ENCODE measurements at regions not wholly inside any gene's neighbourhood (a gene's known extent, or its start where the extent isn't known, plus 50 kb on each side); places are given as distances from the start of the nearest gene placed in this dataset.

- Histone ChIP-seq H2AFZ (ENCODE audit: low read length) (no peak overlapping the region), H3K9ac (ENCODE audit: low read length) (no peak overlapping the region), H3K36me3 (replicated peaks; ENCODE audit: insufficient read depth, low read length) (no peaks in the 10 kb centered on the region), H3K4me1 (ENCODE audit: low read length) (no peaks in the 10 kb centered on the region), H4K20me1 (ENCODE audit: insufficient read depth, low read length) (no peaks in the 10 kb centered on the region), H3K27me3 (replicated peaks; ENCODE audit: insufficient read depth, low read length) (no peaks in the 10 kb centered on the region), H3K27ac (ENCODE audit: low read length) (no peak overlapping the region), H3K4me3 (ENCODE audit: low read length) (no peak overlapping the region), H3K79me2 (ENCODE audit: low read length) (no peaks in the 10 kb centered on the region), H3K9me2 (replicated peaks; ENCODE audit: insufficient read depth, low read length) (no peaks in the 10 kb centered on the region), H3K9me3 (replicated peaks; ENCODE audit: insufficient read depth, low read length) (no peaks in the 10 kb centered on the region), H3F3A (ENCODE audit: insufficient read depth, low read length) (no peaks in the 10 kb centered on the region), H3K4me2 (ENCODE audit: low read depth, low read length) (no peak overlapping the region)
- no peak for DNase-seq
- TF ChIP-seq, protein P1, sequence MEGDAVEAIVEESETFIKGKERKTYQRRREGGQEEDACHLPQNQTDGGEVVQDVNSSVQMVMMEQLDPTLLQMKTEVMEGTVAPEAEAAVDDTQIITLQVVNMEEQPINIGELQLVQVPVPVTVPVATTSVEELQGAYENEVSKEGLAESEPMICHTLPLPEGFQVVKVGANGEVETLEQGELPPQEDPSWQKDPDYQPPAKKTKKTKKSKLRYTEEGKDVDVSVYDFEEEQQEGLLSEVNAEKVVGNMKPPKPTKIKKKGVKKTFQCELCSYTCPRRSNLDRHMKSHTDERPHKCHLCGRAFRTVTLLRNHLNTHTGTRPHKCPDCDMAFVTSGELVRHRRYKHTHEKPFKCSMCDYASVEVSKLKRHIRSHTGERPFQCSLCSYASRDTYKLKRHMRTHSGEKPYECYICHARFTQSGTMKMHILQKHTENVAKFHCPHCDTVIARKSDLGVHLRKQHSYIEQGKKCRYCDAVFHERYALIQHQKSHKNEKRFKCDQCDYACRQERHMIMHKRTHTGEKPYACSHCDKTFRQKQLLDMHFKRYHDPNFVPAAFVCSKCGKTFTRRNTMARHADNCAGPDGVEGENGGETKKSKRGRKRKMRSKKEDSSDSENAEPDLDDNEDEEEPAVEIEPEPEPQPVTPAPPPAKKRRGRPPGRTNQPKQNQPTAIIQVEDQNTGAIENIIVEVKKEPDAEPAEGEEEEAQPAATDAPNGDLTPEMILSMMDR (IDR thresholded peaks at IDR 0.05; ENCODE audit: low read length), result no peak
- TF ChIP-seq EZH2phosphoT487 (IDR thresholded peaks at IDR 0.05; ENCODE audit: low read length) (no peak), EZH2 (optimal IDR thresholded peaks at IDR 0.05; ENCODE audit: low read depth, low read length) (no peak)
These were observed 351.2 kb downstream of the TRAM1L1 start for GRCh38 chr4:116734178-116734577.

DNA sequence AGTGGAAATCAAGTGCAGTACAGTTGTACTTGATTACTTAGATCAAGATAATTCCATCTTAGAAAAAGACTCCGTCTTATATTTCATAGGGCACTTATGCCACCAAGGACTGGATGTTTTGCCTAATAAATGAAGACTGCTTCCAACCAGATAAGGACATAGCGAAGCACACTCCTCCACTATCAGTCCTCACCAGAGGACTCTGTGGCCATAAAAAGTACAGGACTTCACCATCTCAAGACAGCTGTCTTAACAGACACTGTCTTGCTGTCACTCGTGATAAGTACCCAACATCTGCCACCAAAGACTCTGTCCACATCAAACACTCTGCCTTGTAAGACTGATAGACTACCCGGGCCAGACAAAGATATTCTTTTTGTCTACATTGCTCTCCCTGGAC is 352.0 kb downstream of the TRAM1L1 start:
- TF ChIP-seq, protein P1 (IDR thresholded peaks at IDR 0.05; ENCODE audit: low read length), result no peak
- TF ChIP-seq EZH2phosphoT487 (IDR thresholded peaks at IDR 0.05; ENCODE audit: low read length) (no peak), EZH2 (optimal IDR thresholded peaks at IDR 0.05; ENCODE audit: low read depth, low read length) (no peak)
- no peaks in the 10 kb centered on the region for H3K9me3 ChIP-seq (replicated peaks; ENCODE audit: insufficient read depth, low read length)
- no peak for DNase-seq
- no peaks in the 10 kb centered on the region for H3K27me3 ChIP-seq (replicated peaks; ENCODE audit: insufficient read depth, low read length)
- no peak overlapping the region for H2AFZ ChIP-seq (ENCODE audit: low read length)
- no peaks in the 10 kb centered on the region for H4K20me1 ChIP-seq (ENCODE audit: insufficient read depth, low read length)
- H3K9ac ChIP-seq (ENCODE audit: low read length), result no peak overlapping the region
- no peak overlapping the region for H3K4me2 ChIP-seq (ENCODE audit: low read depth, low read length)
- no peak overlapping the region for H3K4me3 ChIP-seq (ENCODE audit: low read length)
- H3K27ac ChIP-seq (ENCODE audit: low read length), result no peak overlapping the region
- H3K9me2 ChIP-seq (replicated peaks; ENCODE audit: insufficient read depth, low read length), result no peaks in the 10 kb centered on the region
- no peaks in the 10 kb centered on the region for H3K79me2 ChIP-seq (ENCODE audit: low read length)
- no peaks in the 10 kb centered on the region for H3F3A ChIP-seq (ENCODE audit: insufficient read depth, low read length)
- no peaks in the 10 kb centered on the region for H3K4me1 ChIP-seq (ENCODE audit: low read length)
- no peaks in the 10 kb centered on the region for H3K36me3 ChIP-seq (replicated peaks; ENCODE audit: insufficient read depth, low read length)

GRCh38 chr4:116726523-116726922 is 358.9 kb downstream of the TRAM1L1 start:
- Histone ChIP-seq H3K4me2 (ENCODE audit: low read depth, low read length) (no peak overlapping the region), H4K20me1 (ENCODE audit: insufficient read depth, low read length) (no peaks in the 10 kb centered on the region), H3K36me3 (replicated peaks; ENCODE audit: insufficient read depth, low read length) (no peaks in the 10 kb centered on the region), H3K9ac (ENCODE audit: low read length) (no peak overlapping the region), H3K9me2 (replicated peaks; ENCODE audit: insufficient read depth, low read length) (no peaks in the 10 kb centered on the region), H2AFZ (ENCODE audit: low read length) (no peak overlapping the region), H3K9me3 (replicated peaks; ENCODE audit: insufficient read depth, low read length) (no peaks in the 10 kb centered on the region), H3K79me2 (ENCODE audit: low read length) (no peaks in the 10 kb centered on the region), H3K27ac (ENCODE audit: low read length) (no peak overlapping the region), H3K4me3 (ENCODE audit: low read length) (no peak overlapping the region), H3K4me1 (ENCODE audit: low read length) (no peaks in the 10 kb centered on the region), H3K27me3 (replicated peaks; ENCODE audit: insufficient read depth, low read length) (no peaks in the 10 kb centered on the region), H3F3A (ENCODE audit: insufficient read depth, low read length) (no peaks in the 10 kb centered on the region)
- no peak for TF ChIP-seq EZH2phosphoT487 (IDR thresholded peaks at IDR 0.05; ENCODE audit: low read length)
- TF ChIP-seq EZH2 (optimal IDR thresholded peaks at IDR 0.05; ENCODE audit: low read depth, low read length), result no peak
- TF ChIP-seq, protein P1 (IDR thresholded peaks at IDR 0.05; ENCODE audit: low read length), result no peak
- no peak for DNase-seq

Measured in MM.1S (cell line).